ENCODE measurements at regions not wholly inside any gene's neighbourhood (a gene's known extent, or its start where the extent isn't known, plus 50 kb on each side); places are given as distances from the start of the nearest gene placed in this dataset.

DNA sequence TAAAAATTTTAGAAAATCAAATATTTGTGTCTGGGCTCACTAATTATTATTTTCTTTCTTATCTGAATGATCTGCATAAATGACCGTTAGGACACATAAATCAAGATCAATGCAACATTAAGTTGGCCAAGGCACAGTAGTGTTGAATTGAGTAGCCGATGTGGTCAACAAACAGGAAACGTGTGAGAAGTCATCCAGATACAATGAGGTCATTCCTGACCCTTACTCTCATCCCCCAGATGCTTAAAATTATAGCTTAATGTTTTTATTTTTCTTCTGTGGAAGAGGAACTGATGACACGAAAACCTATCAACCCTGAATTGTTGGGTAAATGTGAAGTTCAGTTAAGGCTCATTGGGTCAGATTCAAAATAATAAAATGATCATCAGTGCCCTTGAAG is 222.9 kb downstream of the RFC3 start:
- TF ChIP-seq, protein P1, sequence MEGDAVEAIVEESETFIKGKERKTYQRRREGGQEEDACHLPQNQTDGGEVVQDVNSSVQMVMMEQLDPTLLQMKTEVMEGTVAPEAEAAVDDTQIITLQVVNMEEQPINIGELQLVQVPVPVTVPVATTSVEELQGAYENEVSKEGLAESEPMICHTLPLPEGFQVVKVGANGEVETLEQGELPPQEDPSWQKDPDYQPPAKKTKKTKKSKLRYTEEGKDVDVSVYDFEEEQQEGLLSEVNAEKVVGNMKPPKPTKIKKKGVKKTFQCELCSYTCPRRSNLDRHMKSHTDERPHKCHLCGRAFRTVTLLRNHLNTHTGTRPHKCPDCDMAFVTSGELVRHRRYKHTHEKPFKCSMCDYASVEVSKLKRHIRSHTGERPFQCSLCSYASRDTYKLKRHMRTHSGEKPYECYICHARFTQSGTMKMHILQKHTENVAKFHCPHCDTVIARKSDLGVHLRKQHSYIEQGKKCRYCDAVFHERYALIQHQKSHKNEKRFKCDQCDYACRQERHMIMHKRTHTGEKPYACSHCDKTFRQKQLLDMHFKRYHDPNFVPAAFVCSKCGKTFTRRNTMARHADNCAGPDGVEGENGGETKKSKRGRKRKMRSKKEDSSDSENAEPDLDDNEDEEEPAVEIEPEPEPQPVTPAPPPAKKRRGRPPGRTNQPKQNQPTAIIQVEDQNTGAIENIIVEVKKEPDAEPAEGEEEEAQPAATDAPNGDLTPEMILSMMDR (conservative IDR thresholded peaks at IDR 0.05; ENCODE audit: low read depth, low read length): no peak
- TF ChIP-seq CEBPB (IDR thresholded peaks at IDR 0.05; ENCODE audit: low read depth, low read length): no peak
- no peak for TF ChIP-seq MAFK (IDR thresholded peaks at IDR 0.05; ENCODE audit: low read depth, low read length)
- no peak for TF ChIP-seq FOS (IDR thresholded peaks at IDR 0.05; ENCODE audit: low read depth, low read length)
- TF ChIP-seq RCOR1 (IDR thresholded peaks at IDR 0.05; ENCODE audit: insufficient replicate concordance, low read length): no peak
- TF ChIP-seq, protein P2, sequence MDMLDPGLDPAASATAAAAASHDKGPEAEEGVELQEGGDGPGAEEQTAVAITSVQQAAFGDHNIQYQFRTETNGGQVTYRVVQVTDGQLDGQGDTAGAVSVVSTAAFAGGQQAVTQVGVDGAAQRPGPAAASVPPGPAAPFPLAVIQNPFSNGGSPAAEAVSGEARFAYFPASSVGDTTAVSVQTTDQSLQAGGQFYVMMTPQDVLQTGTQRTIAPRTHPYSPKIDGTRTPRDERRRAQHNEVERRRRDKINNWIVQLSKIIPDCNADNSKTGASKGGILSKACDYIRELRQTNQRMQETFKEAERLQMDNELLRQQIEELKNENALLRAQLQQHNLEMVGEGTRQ (IDR thresholded peaks at IDR 0.05; ENCODE audit: low read depth, low read length): no peak
- no peak for TF ChIP-seq RFX5 (IDR thresholded peaks at IDR 0.05; ENCODE audit: low read depth, low read length)
- no peak for TF ChIP-seq MAZ (IDR thresholded peaks at IDR 0.05; ENCODE audit: borderline replicate concordance, low read depth, low read length)
- TF ChIP-seq CHD1 (IDR thresholded peaks at IDR 0.05; ENCODE audit: low read depth, low read length): no peak
- TF ChIP-seq BHLHE40 (IDR thresholded peaks at IDR 0.05; ENCODE audit: low read depth, low read length): no peak

All from IMR-90 (cell line).